HUES6 (cell line): ENCODE measurements at regions not wholly inside any gene's neighbourhood (a gene's known extent, or its start where the extent isn't known, plus 50 kb on each side); places are given as distances from the start of the nearest gene placed in this dataset.

Source experiments
- H3K27ac ChIP-seq: 2 replicates; pipeline ENCODE4 v1.7.0; 2013; ENCODE audit warnings: low read depth, mild to moderate bottlenecking, low read length, inconsistent platforms
- H3K27me3 ChIP-seq: 2 replicates; pipeline ENCODE4 v1.6.1; 2013; ENCODE audit warnings: low read length; ENCODE audit not compliant: control insufficient read depth, insufficient read depth
- H3K36me3 ChIP-seq: 2 replicates; pipeline ENCODE4 v1.6.1; 2013; ENCODE audit warnings: low read length; ENCODE audit not compliant: control insufficient read depth, insufficient read depth
- H3K4me1 ChIP-seq: 2 replicates; pipeline ENCODE4 v1.6.1; 2013; ENCODE audit warnings: low read length; ENCODE audit not compliant: control insufficient read depth, insufficient read depth
- H3K4me3 ChIP-seq: 2 replicates; pipeline ENCODE4 v1.5.1; 2013; ENCODE audit warnings: low read depth, low read length
- H3K9ac ChIP-seq: one replicate; pipeline ENCODE4 v1.6.1; 2013; ENCODE audit warnings: mild to moderate bottlenecking, low read length
- H3K9me3 ChIP-seq: 2 replicates; pipeline ENCODE4 v1.6.1; 2013; ENCODE audit warnings: low read depth, low read length; ENCODE audit not compliant: control insufficient read depth, insufficient read depth

- H3K27me3 ChIP-seq: no peaks in the 10 kb centered on the region
- no peaks in the 10 kb centered on the region for H3K4me1 ChIP-seq
- no peaks in the 10 kb centered on the region for H3K36me3 ChIP-seq
- no peak overlapping the region for H3K4me3 ChIP-seq
- no peak overlapping the region for H3K9ac ChIP-seq
- H3K27ac ChIP-seq: no peak overlapping the region
- H3K9me3 ChIP-seq: no peaks in the 10 kb centered on the region
Observed at GRCh38 chr1:213821943-213822334, 165.8 kb upstream of the PROX1 start.

- H3K4me3 ChIP-seq: no peak overlapping the region
- no peaks in the 10 kb centered on the region for H3K36me3 ChIP-seq
- no peaks in the 10 kb centered on the region for H3K27me3 ChIP-seq
- H3K27ac ChIP-seq: no peak overlapping the region
- no peak overlapping the region for H3K9ac ChIP-seq
- peaks cover 6% of the 10 kb centered on the region; the same call in 1 of the 2 replicates for H3K4me1 ChIP-seq
- peaks cover 8% of the 10 kb centered on the region for H3K9me3 ChIP-seq
Observed at GRCh38 chr1:213826891-213827290, 160.9 kb upstream of the PROX1 start.

GRCh38 chr1:213828867-213829266 lies 158.9 kb upstream of the PROX1 start:
- peaks cover 8% of the 10 kb centered on the region for H3K9me3 ChIP-seq
- no peak overlapping the region for H3K9ac ChIP-seq
- H3K4me1 ChIP-seq: peaks cover 6% of the 10 kb centered on the region; the same call in 1 of the 2 replicates
- no peaks in the 10 kb centered on the region for H3K27me3 ChIP-seq
- H3K36me3 ChIP-seq: no peaks in the 10 kb centered on the region
- no peak overlapping the region for H3K27ac ChIP-seq
- H3K4me3 ChIP-seq: no peak overlapping the region

GRCh38 chr1:213829780-213830179 lies 158.0 kb upstream of the PROX1 start:
- H3K4me1 ChIP-seq: peaks cover 6% of the 10 kb centered on the region; the same call in 1 of the 2 replicates
- no peak overlapping the region for H3K9ac ChIP-seq
- no peaks in the 10 kb centered on the region for H3K36me3 ChIP-seq
- H3K4me3 ChIP-seq: no peak overlapping the region
- H3K9me3 ChIP-seq: peaks cover 8% of the 10 kb centered on the region
- no peak overlapping the region for H3K27ac ChIP-seq
- no peaks in the 10 kb centered on the region for H3K27me3 ChIP-seq

GRCh38 chr1:213830371-213830770 lies 157.4 kb upstream of the PROX1 start:
- H3K9me3 ChIP-seq: peaks cover 8% of the 10 kb centered on the region
- H3K4me3 ChIP-seq: no peak overlapping the region
- H3K36me3 ChIP-seq: no peaks in the 10 kb centered on the region
- H3K9ac ChIP-seq: no peak overlapping the region
- H3K27ac ChIP-seq: no peak overlapping the region
- no peaks in the 10 kb centered on the region for H3K27me3 ChIP-seq
- H3K4me1 ChIP-seq: peaks cover 6% of the 10 kb centered on the region; the same call in 1 of the 2 replicates

- H3K9ac ChIP-seq: no peak overlapping the region
- H3K9me3 ChIP-seq: no peaks in the 10 kb centered on the region
- H3K4me3 ChIP-seq: no peak overlapping the region
- H3K27ac ChIP-seq: no peak overlapping the region
- H3K4me1 ChIP-seq: no peaks in the 10 kb centered on the region
- H3K27me3 ChIP-seq: no peaks in the 10 kb centered on the region
- no peaks in the 10 kb centered on the region for H3K36me3 ChIP-seq
Observed at GRCh38 chr1:213840575-213840974, 147.2 kb upstream of the PROX1 start.

- Histone ChIP-seq H3K9me3 (no peaks in the 10 kb centered on the region), H3K27me3 (no peaks in the 10 kb centered on the region)
Observed at GRCh38 chr1:213844632-213845031, 143.1 kb upstream of the PROX1 start.

GRCh38 chr1:213852107-213852506 lies 135.7 kb upstream of the PROX1 start:
- H3K4me1 ChIP-seq: no peaks in the 10 kb centered on the region

More at GRCh38 chr1:213844632-213845031, 143.1 kb upstream of the PROX1 start:
- Histone ChIP-seq H3K27ac (no peak overlapping the region), H3K4me3 (no peak overlapping the region), H3K9ac (no peak overlapping the region), H3K36me3 (no peaks in the 10 kb centered on the region), H3K4me1 (no peaks in the 10 kb centered on the region)

GRCh38 chr1:213858581-213858980 lies 129.2 kb upstream of the PROX1 start:
- no peaks in the 10 kb centered on the region for H3K4me1 ChIP-seq
- no peak overlapping the region for H3K4me3 ChIP-seq
- H3K27ac ChIP-seq: no peak overlapping the region
- H3K9me3 ChIP-seq: no peaks in the 10 kb centered on the region
- no peaks in the 10 kb centered on the region for H3K36me3 ChIP-seq
- no peak overlapping the region for H3K9ac ChIP-seq
- H3K27me3 ChIP-seq: no peaks in the 10 kb centered on the region

More at GRCh38 chr1:213852107-213852506, 135.7 kb upstream of the PROX1 start:
- no peaks in the 10 kb centered on the region for H3K9me3 ChIP-seq
- no peaks in the 10 kb centered on the region for H3K36me3 ChIP-seq
- H3K27me3 ChIP-seq: no peaks in the 10 kb centered on the region
- no peak overlapping the region for H3K9ac ChIP-seq
- H3K4me3 ChIP-seq: no peak overlapping the region
- no peak overlapping the region for H3K27ac ChIP-seq

GRCh38 chr1:213861841-213862240 lies 125.9 kb upstream of the PROX1 start:
- Histone ChIP-seq H3K27ac (no peak overlapping the region), H3K4me3 (no peak overlapping the region), H3K36me3 (no peaks in the 10 kb centered on the region), H3K27me3 (no peaks in the 10 kb centered on the region), H3K4me1 (no peaks in the 10 kb centered on the region), H3K9ac (no peak overlapping the region), H3K9me3 (no peaks in the 10 kb centered on the region)

GRCh38 chr1:213864091-213864490 lies 123.7 kb upstream of the PROX1 start:
- Histone ChIP-seq H3K4me1 (no peaks in the 10 kb centered on the region), H3K27ac (no peak overlapping the region), H3K27me3 (no peaks in the 10 kb centered on the region), H3K9ac (no peak overlapping the region), H3K9me3 (no peaks in the 10 kb centered on the region), H3K4me3 (no peak overlapping the region), H3K36me3 (no peaks in the 10 kb centered on the region)

- no peaks in the 10 kb centered on the region for H3K9me3 ChIP-seq
- no peak overlapping the region for H3K27ac ChIP-seq
- H3K9ac ChIP-seq: no peak overlapping the region
- H3K4me3 ChIP-seq: no peak overlapping the region
- no peaks in the 10 kb centered on the region for H3K27me3 ChIP-seq
- H3K4me1 ChIP-seq: no peaks in the 10 kb centered on the region
- no peaks in the 10 kb centered on the region for H3K36me3 ChIP-seq
Observed at GRCh38 chr1:213868482-213868881, 119.3 kb upstream of the PROX1 start.
